Type B pancreatic cell (in vitro differentiated cells): ENCODE measurements at regions not wholly inside any gene's neighbourhood (a gene's known extent, or its start where the extent isn't known, plus 50 kb on each side); places are given as distances from the start of the nearest gene placed in this dataset.

Source experiments
- DNase-seq: peaks from one replicate; pipeline ENCODE4 v3.0.0; 2021; ENCODE audit warnings: mixed read lengths; ENCODE audit not compliant: unreplicated experiment; ENCODE audit errors: extremely low spot score
- H3K27ac Mint-ChIP-seq: 2 replicates; pipeline ENCODE4 v1.8.0; 2021; ENCODE audit warnings: mild to moderate bottlenecking, mixed read lengths
- H3K27me3 Mint-ChIP-seq: 2 replicates; pipeline ENCODE4 v1.8.0; 2021; ENCODE audit warnings: mixed read lengths
- H3K36me3 Mint-ChIP-seq: 2 replicates; pipeline ENCODE4 v1.8.0; 2021; ENCODE audit warnings: mixed read lengths
- H3K4me1 Mint-ChIP-seq: one replicate; pipeline ENCODE4 v1.8.0; 2021; ENCODE audit warnings: mixed read lengths; ENCODE audit not compliant: unreplicated experiment
- H3K4me3 Mint-ChIP-seq: 2 replicates; pipeline ENCODE4 v1.8.0; 2021; ENCODE audit warnings: mild to moderate bottlenecking, mixed read lengths
- H3K9me3 Mint-ChIP-seq: 2 replicates; pipeline ENCODE4 v1.8.0; 2021; ENCODE audit warnings: mixed read lengths
- TF ChIP-seq, protein P1 (sequence below): fragments of 200-600 bp; sonication (generic); conservative IDR thresholded peaks from 2 replicates; pipeline ENCODE4 v1.5.0; 2021; ENCODE audit warnings: antibody characterized with exemption, mild to moderate bottlenecking

GRCh38 chr9:117784996-117785395 lies 80.8 kb downstream of the TLR4 start:
- TF ChIP-seq, protein P1, sequence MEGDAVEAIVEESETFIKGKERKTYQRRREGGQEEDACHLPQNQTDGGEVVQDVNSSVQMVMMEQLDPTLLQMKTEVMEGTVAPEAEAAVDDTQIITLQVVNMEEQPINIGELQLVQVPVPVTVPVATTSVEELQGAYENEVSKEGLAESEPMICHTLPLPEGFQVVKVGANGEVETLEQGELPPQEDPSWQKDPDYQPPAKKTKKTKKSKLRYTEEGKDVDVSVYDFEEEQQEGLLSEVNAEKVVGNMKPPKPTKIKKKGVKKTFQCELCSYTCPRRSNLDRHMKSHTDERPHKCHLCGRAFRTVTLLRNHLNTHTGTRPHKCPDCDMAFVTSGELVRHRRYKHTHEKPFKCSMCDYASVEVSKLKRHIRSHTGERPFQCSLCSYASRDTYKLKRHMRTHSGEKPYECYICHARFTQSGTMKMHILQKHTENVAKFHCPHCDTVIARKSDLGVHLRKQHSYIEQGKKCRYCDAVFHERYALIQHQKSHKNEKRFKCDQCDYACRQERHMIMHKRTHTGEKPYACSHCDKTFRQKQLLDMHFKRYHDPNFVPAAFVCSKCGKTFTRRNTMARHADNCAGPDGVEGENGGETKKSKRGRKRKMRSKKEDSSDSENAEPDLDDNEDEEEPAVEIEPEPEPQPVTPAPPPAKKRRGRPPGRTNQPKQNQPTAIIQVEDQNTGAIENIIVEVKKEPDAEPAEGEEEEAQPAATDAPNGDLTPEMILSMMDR = no peak
- Mint-ChIP-seq H3K4me3 (no peak overlapping the region), H3K27me3 (peaks cover 9% of the 10 kb centered on the region), H3K36me3 (no peaks in the 10 kb centered on the region), H3K9me3 (no peaks in the 10 kb centered on the region), H3K4me1 (no peaks in the 10 kb centered on the region), H3K27ac (no peak overlapping the region)
- DNase-seq = no peak

GRCh38 chr9:117787746-117788145 lies 83.5 kb downstream of the TLR4 start:
- Mint-ChIP-seq H3K4me3 (no peak overlapping the region), H3K36me3 (no peaks in the 10 kb centered on the region), H3K4me1 (no peaks in the 10 kb centered on the region), H3K27ac (no peak overlapping the region), H3K27me3 (peaks cover 2% of the 10 kb centered on the region), H3K9me3 (no peaks in the 10 kb centered on the region)
- TF ChIP-seq, protein P1 = no peak
- DNase-seq = no peak

- Mint-ChIP-seq H3K4me3 (no peak overlapping the region), H3K36me3 (no peaks in the 10 kb centered on the region), H3K4me1 (no peaks in the 10 kb centered on the region), H3K27me3 (no peaks in the 10 kb centered on the region), H3K27ac (no peak overlapping the region), H3K9me3 (peaks cover 5% of the 10 kb centered on the region)
- TF ChIP-seq, protein P1 = no peak
- no peak for DNase-seq
Observed at GRCh38 chr9:117795271-117795670, 91.1 kb downstream of the TLR4 start.

DNA sequence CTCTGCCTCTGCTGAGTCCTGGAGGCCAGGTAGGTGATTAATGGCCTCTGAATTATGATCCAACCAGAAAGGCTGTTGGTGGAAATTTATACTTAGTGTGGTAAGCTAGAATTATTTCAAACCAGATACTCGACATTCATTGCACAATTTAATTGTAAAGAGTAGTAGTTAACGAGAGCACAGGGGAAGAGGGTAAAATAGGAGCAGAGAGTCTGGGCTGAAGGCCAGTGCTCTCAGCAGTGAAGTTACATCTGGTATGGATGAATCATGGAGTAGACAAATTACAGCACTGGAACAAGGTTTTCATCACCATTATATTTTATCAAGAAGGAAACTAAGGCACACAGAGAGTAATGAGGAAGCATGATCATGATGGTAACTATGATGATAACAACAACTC lies 92.5 kb downstream of the TLR4 start:
- Mint-ChIP-seq H3K4me3 (no peak overlapping the region), H3K4me1 (no peaks in the 10 kb centered on the region), H3K27me3 (no peaks in the 10 kb centered on the region), H3K36me3 (no peaks in the 10 kb centered on the region), H3K27ac (no peak overlapping the region), H3K9me3 (peaks cover 5% of the 10 kb centered on the region)
- no peak for DNase-seq
- TF ChIP-seq, protein P1 = no peak

DNA sequence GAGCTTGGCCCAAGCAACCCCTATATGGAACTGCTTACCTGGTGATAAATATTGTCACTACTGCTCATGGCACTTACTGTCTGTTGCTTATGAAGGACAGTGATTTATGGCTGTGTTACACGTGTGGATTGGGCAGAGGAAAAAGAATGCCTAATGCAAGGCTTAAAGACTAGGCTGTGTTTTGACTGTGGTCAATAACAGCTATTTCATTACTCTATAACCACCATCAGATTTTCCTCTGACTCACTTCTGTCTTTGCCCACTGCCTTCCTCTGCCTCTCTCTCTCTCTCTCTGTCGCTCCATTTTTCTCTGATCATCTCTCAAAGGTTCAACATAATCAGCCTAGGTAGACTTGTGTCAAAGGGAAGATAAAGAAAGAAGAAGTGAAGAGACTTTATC lies 96.2 kb downstream of the TLR4 start:
- peaks cover 9% of the 10 kb centered on the region for H3K27me3 Mint-ChIP-seq
- no peak overlapping the region for H3K4me3 Mint-ChIP-seq
- H3K9me3 Mint-ChIP-seq = no peaks in the 10 kb centered on the region
- DNase-seq = no peak
- H3K27ac Mint-ChIP-seq = no peak overlapping the region
- TF ChIP-seq, protein P1 = no peak
- H3K36me3 Mint-ChIP-seq = no peaks in the 10 kb centered on the region
- no peaks in the 10 kb centered on the region for H3K4me1 Mint-ChIP-seq

DNA sequence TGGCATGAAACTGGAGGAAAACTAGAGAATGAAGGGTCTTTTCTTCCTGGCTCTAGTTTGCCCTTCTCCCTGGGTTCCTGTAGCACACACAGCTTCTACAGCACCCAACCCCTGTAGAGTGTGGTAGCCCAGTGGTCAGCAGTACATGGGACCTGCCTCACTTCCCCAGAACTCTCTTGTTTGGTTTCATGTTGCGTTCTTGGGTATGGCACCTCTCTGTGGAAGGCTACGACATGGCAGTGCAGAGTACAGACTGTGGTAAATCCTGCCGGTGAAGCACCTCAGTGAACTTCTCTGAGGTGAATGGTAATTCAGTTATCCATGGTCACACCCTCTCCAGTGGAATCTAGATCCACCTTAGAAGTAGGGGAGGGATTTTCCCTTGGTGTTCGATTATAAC lies 105.5 kb downstream of the TLR4 start:
- no peaks in the 10 kb centered on the region for H3K4me1 Mint-ChIP-seq
- H3K4me3 Mint-ChIP-seq = no peak overlapping the region
- no peaks in the 10 kb centered on the region for H3K9me3 Mint-ChIP-seq
- TF ChIP-seq, protein P1 = no peak
- H3K27ac Mint-ChIP-seq = no peak overlapping the region
- H3K36me3 Mint-ChIP-seq = no peaks in the 10 kb centered on the region
- no peak for DNase-seq
- H3K27me3 Mint-ChIP-seq = no peaks in the 10 kb centered on the region
